K562 (cell line): ENCODE measurements at regions not wholly inside any gene's neighbourhood (a gene's known extent, or its start where the extent isn't known, plus 50 kb on each side); places are given as distances from the start of the nearest gene placed in this dataset.

Experiments
- HCFC1 ChIP-seq: IDR thresholded peaks from 2 replicates; pipeline ENCODE4 v1.6.1; 2012; ENCODE audit warnings: low read depth, low read length, improper control_type of control experiment
- HDAC8 ChIP-seq: fragments of 450-650 bp; IDR thresholded peaks from 2 replicates; pipeline ENCODE4 v1.6.1; 2016; ENCODE audit warnings: mild to moderate bottlenecking, missing genetic modification characterization, moderate library complexity, missing compliant biosample characterization
- HEY1 ChIP-seq: fragments of 250-450 bp; sonication (Bioruptor Pico); IDR thresholded peaks from 2 replicates; pipeline ENCODE4 v1.5.0; 2020; ENCODE audit warnings: mild to moderate bottlenecking, moderate library complexity, borderline replicate concordance
- MNT ChIP-seq, 2 experiments: fragments of 450-650 bp; conservative IDR thresholded peaks; 2 replicates each; pipeline ENCODE4 v1.6.1; 2017; ENCODE audit warnings: mild to moderate bottlenecking in 2 of 2, moderate library complexity in 2 of 2
- NR3C1 ChIP-seq: sonication (generic); formaldehyde crosslinking; IDR thresholded peaks from 2 replicates; pipeline ENCODE4 v1.8.1; 2022; ENCODE audit warnings: missing genetic modification reagents
- POLR3G ChIP-seq: IDR thresholded peaks from 2 replicates; pipeline ENCODE4 v1.6.1; 2011; ENCODE audit not compliant: insufficient read length, insufficient replicate concordance; ENCODE audit errors: extremely low read depth
- RAD21 ChIP-seq, 2 experiments: fragments of 250-450 bp in 1 of 2; fragments of 450-650 bp in 1 of 2; sonication (Bioruptor Pico) in 1 of 2; formaldehyde crosslinking in 1 of 2; IDR thresholded peaks in 1 of 2; conservative IDR thresholded peaks in 1 of 2; 2 replicates each; pipeline versions ENCODE4 v1.4.0 to v1.8.0; 2020 to 2022; ENCODE audit warnings: mild to moderate bottlenecking in 2 of 2, moderate library complexity in 1 of 2
- SRSF7 ChIP-seq: fragments of 200-400 bp; formaldehyde crosslinking; optimal IDR thresholded peaks from 2 replicates; pipeline ENCODE3; 2017; ENCODE audit warnings: mild to moderate bottlenecking, low read depth, low read length
- ZKSCAN8 ChIP-seq: fragments of 200-800 bp; sonication (Bioruptor generic); IDR thresholded peaks from 2 replicates; pipeline ENCODE4 v1.6.1; 2016; ENCODE audit warnings: missing genetic modification characterization, missing compliant biosample characterization
- ZNF146 ChIP-seq: IDR thresholded peaks from one replicate; pipeline ENCODE4 v1.6.1; 2018; ENCODE audit warnings: missing compliant biosample characterization; ENCODE audit not compliant: unreplicated experiment
- ZNF398 ChIP-seq: fragments of 250-450 bp; sonication (Bioruptor Pico); IDR thresholded peaks from 2 replicates; pipeline ENCODE4 v1.8.0; 2021; ENCODE audit warnings: moderate library complexity, mild to moderate bottlenecking, inconsistent platforms
- ZNF655 ChIP-seq: fragments of 250-450 bp; sonication (Bioruptor Pico); IDR thresholded peaks from 2 replicates; pipeline ENCODE4 v1.5.0; 2021

GRCh38 chr1:14424325-14425002 lies 174.0 kb upstream of the KAZN start (continued):
- TF ChIP-seq ZNF655 (CRISPR knock-in tag) (no peak), ZNF146 (CRISPR knock-in tag) (no peak), MNT (conservative IDR thresholded peaks at IDR 0.05) (no peak), HCFC1 (no peak), ZKSCAN8 (CRISPR knock-in tag) (no peak), HEY1 (no peak), ZNF398 (CRISPR knock-in tag) (no peak), SRSF7 (no peak), NR3C1 (CRISPR knock-in tag) (no peak), POLR3G (no peak), RAD21 (CRISPR knock-in tag; conservative IDR thresholded peaks at IDR 0.05 in 1 of 2, IDR thresholded peaks at IDR 0.05 in 1 of 2) (no peak), HDAC8 (tag) (0 out of 2 replicates have a peak, but pooled peaks have one; percentile 46)
